IMR-90 (cell line): ENCODE measurements at regions not wholly inside any gene's neighbourhood (a gene's known extent, or its start where the extent isn't known, plus 50 kb on each side); places are given as distances from the start of the nearest gene placed in this dataset.

ENCODE experiments used
- ATAC-seq: fragments of 200-7000 bp; cut with Tn5 transposase; 2 replicates; pipeline ENCODE4 v1.9.1; 2020; ENCODE audit warnings: low read depth, mild to moderate bottlenecking, moderate library complexity
- BruUV-seq: library from RNA; stranded (reverse); fragments of 400-500 nt; replicated peaks from 2 replicates; lab custom pipeline; 2021; lab: Mats Ljungman, UMichigan
- CTCF ChIA-PET: fragments of 300-600 bp; formaldehyde crosslinking; extraction: SDS; loops from one replicate; lab custom pipeline; 2021; ENCODE audit warnings: antibody characterized with exemption; lab: Yijun Ruan, JAX
- POLR2A ChIA-PET: fragments of 300-600 bp; sonication (Branson Sonifier 250); formaldehyde crosslinking; loops from one replicate; lab custom pipeline; 2022; ENCODE audit warnings: antibody characterized with exemption; ENCODE audit not compliant: unreplicated experiment; lab: Charles Lee
- DNase-seq: peaks from one replicate; pipeline ENCODE4 v3.0.0; 2013
- H2AFZ ChIP-seq: replicated peaks from 2 replicates; pipeline ENCODE3; 2013; ENCODE audit warnings: low read length, mild to moderate bottlenecking; ENCODE audit not compliant: poor library complexity
- H2AK5ac ChIP-seq: 2 replicates; pipeline ENCODE4 v1.6.1; 2013; ENCODE audit warnings: low read depth, low read length, inconsistent platforms
- H2AK9ac ChIP-seq: replicated peaks from 2 replicates; pipeline ENCODE3; 2013; ENCODE audit warnings: mild to moderate bottlenecking, low read depth, low read length, moderate library complexity; ENCODE audit not compliant: poor library complexity
- H2BK120ac ChIP-seq: 2 replicates; pipeline ENCODE4 v1.6.1; 2013; ENCODE audit warnings: low read depth, low read length, inconsistent platforms
- H2BK15ac ChIP-seq: 3 replicates; pipeline ENCODE4 v1.6.1; 2013; ENCODE audit warnings: low read depth, low read length, inconsistent platforms
- H2BK20ac ChIP-seq: 2 replicates; pipeline ENCODE4 v1.6.1; 2013; ENCODE audit warnings: low read depth, mild to moderate bottlenecking, inconsistent platforms, low read length, moderate library complexity
- H2BK5ac ChIP-seq: 2 replicates; pipeline ENCODE4 v1.6.1; 2013; ENCODE audit warnings: mild to moderate bottlenecking, low read depth, low read length, inconsistent platforms; ENCODE audit not compliant: poor library complexity, severe bottlenecking
- H3K14ac ChIP-seq: replicated peaks from 2 replicates; pipeline ENCODE4 v1.6.1; 2013; ENCODE audit warnings: low read depth, low read length, inconsistent platforms
- H3K18ac ChIP-seq: 2 replicates; pipeline ENCODE4 v1.6.1; 2013; ENCODE audit warnings: low read depth, low read length, control low read depth
- H3K23ac ChIP-seq: 2 replicates; pipeline ENCODE4 v1.6.1; 2013; ENCODE audit warnings: low read depth, low read length, inconsistent platforms
- H3K27ac ChIP-seq: 2 replicates; pipeline ENCODE4 v1.5.1; 2013; ENCODE audit warnings: mild to moderate bottlenecking, control low read depth, low read length; ENCODE audit not compliant: insufficient read depth
- H3K27me3 ChIP-seq: 2 replicates; pipeline ENCODE4 v1.6.1; 2013; ENCODE audit warnings: low read length; ENCODE audit not compliant: control insufficient read depth, insufficient read depth
- H3K36me3 ChIP-seq: 2 replicates; pipeline ENCODE4 v1.6.1; 2013; ENCODE audit warnings: low read length, mixed read lengths; ENCODE audit not compliant: control insufficient read depth, insufficient read depth
- H3K4ac ChIP-seq: 2 replicates; pipeline ENCODE4 v1.6.1; 2013; ENCODE audit warnings: low read depth, low read length, inconsistent platforms
- H3K4me1 ChIP-seq: 2 replicates; pipeline ENCODE4 v1.6.1; 2013; ENCODE audit warnings: low read length, mixed read lengths; ENCODE audit not compliant: control insufficient read depth, insufficient read depth
- H3K4me2 ChIP-seq: 2 replicates; pipeline ENCODE4 v1.6.1; 2013; ENCODE audit warnings: low read depth, mild to moderate bottlenecking, control low read depth, low read length, moderate library complexity
- H3K4me3 ChIP-seq: 2 replicates; pipeline ENCODE4 v1.5.1; 2013; ENCODE audit warnings: low read depth, mild to moderate bottlenecking, control low read depth, low read length, moderate library complexity; ENCODE audit not compliant: insufficient read depth
- H3K56ac ChIP-seq: 2 replicates; pipeline ENCODE4 v1.6.1; 2013; ENCODE audit warnings: low read length, inconsistent platforms; ENCODE audit not compliant: insufficient read depth; ENCODE audit errors: extremely low read depth
- H3K79me1 ChIP-seq, 2 experiments: 2 replicates each; pipeline ENCODE4 v1.6.1; 2013; ENCODE audit warnings: low read length in 2 of 2, inconsistent platforms in 1 of 2, low read depth in 1 of 2
- H3K9ac ChIP-seq: 2 replicates; pipeline ENCODE4 v1.6.1; 2013; ENCODE audit warnings: low read depth, low read length, control low read depth
- H3K9me1 ChIP-seq: 2 replicates; pipeline ENCODE4 v1.6.1; 2013; ENCODE audit warnings: low read length, inconsistent platforms; ENCODE audit not compliant: insufficient read depth
- H3K9me3 ChIP-seq: 2 replicates; pipeline ENCODE4 v1.6.1; 2013; ENCODE audit warnings: low read length; ENCODE audit not compliant: control insufficient read depth, insufficient read depth
- H4K20me1 ChIP-seq: 2 replicates; pipeline ENCODE4 v1.6.1; 2013; ENCODE audit warnings: low read length, inconsistent platforms; ENCODE audit not compliant: insufficient read depth
- H4K5ac ChIP-seq: 2 replicates; pipeline ENCODE4 v1.6.1; 2013; ENCODE audit warnings: mild to moderate bottlenecking, low read depth, low read length, control low read depth
- H4K8ac ChIP-seq, 2 experiments: 2 replicates each; pipeline ENCODE4 v1.6.1; 2013; ENCODE audit warnings: low read depth in 2 of 2, low read length in 2 of 2, control low read depth in 1 of 2, inconsistent platforms in 1 of 2
- H4K91ac ChIP-seq: 2 replicates; pipeline ENCODE4 v1.6.1; 2013; ENCODE audit warnings: low read depth, low read length, inconsistent platforms; ENCODE audit not compliant: insufficient read depth
- BHLHE40 ChIP-seq: fragments of 150-350 bp; IDR thresholded peaks from 2 replicates; pipeline ENCODE4 v1.6.1; 2016; ENCODE audit warnings: mild to moderate bottlenecking, low read depth, low read length
- MAFK ChIP-seq: IDR thresholded peaks from 2 replicates; pipeline ENCODE4 v1.6.1; 2012; ENCODE audit warnings: low read depth, low read length, improper control_type of control experiment
- RCOR1 ChIP-seq: IDR thresholded peaks from 2 replicates; pipeline ENCODE4 v1.6.1; 2012; ENCODE audit warnings: mild to moderate bottlenecking, low read length, improper control_type of control experiment; ENCODE audit not compliant: insufficient replicate concordance
- WGBS, 2 experiments: methylation state at CpG; one replicate each; pipeline versions ENCODE4 v1.1.5 to v1.1.7; 2013; ENCODE audit warnings: missing lambda C conversion rate in 2 of 2; ENCODE audit not compliant: insufficient read length in 1 of 2; ENCODE audit errors: extremely low coverage in 2 of 2; 5-methylcytosine and 5-hydroxymethylcytosine counted together
- dilution Hi-C: fragments of 300-500 bp; cut with HindIII; formaldehyde crosslinking; loops from one replicate; pipeline ENCODE4 v1.14.3; 2018; ENCODE audit warnings: low sequenced_read_pairs; ENCODE audit not compliant: unreplicated experiment
- in situ Hi-C: fragments of 300-500 bp; cut with MboI; formaldehyde crosslinking; loops from 3 replicates; pipeline ENCODE4 v1.14.3; 2019; ENCODE audit warnings: low sequenced_read_pairs, inconsistent platforms, mixed read lengths
- intact Hi-C: fragments of 100-400 bp; cut with micrococcal nuclease; formaldehyde crosslinking; loops from 2 replicates; pipeline ENCODE4 v1.10.0; 2022

- dilution Hi-C loops: no loop called here
Measured at GRCh38 chr3:159645874-159646273, 342.8 kb upstream of the IL12A start.

More at GRCh38 chr3:159645874-159646273, 342.8 kb upstream of the IL12A start:
- no TSS peak for BruUV-seq
- ATAC-seq: peak; percentile 63
- Histone ChIP-seq H3K4ac (peak overlapping the region; percentile 63), H3K23ac (no peak overlapping the region; the same call in 1 of the 2 replicates), H3K9me1 (peaks cover 6% of the 10 kb centered on the region; the same call in 1 of the 2 replicates), H3K9ac (no peak overlapping the region), H2AK9ac (no peak overlapping the region), H2BK15ac (peak overlapping the region; percentile 28; the same call in 1 of the 3 replicates), H3K27me3 (no peaks in the 10 kb centered on the region; the same call in 1 of the 2 replicates), H3K14ac (peak overlapping the region; percentile 84), H4K20me1 (no peaks in the 10 kb centered on the region), H3K4me2 (no peak overlapping the region), H3K18ac (no peak overlapping the region), H3K79me1 (no peaks in the 10 kb centered on the region), H4K5ac (no peak overlapping the region), H3K56ac (no peak overlapping the region), H4K8ac (peak overlapping the region in 1 of 2 experiments; percentile 55; a peak in 2 of 4 replicates), H2BK120ac (peak overlapping the region; percentile 30; the same call in 1 of the 2 replicates), H3K27ac (no peak overlapping the region), H4K91ac (peak overlapping the region; percentile 48; the same call in 1 of the 2 replicates), H3K4me1 (peaks cover 3% of the 10 kb centered on the region; the same call in 1 of the 2 replicates), H3K4me3 (no peak overlapping the region), H2AFZ (peak overlapping the region; percentile 80), H3K9me3 (no peaks in the 10 kb centered on the region), H2AK5ac (no peak overlapping the region), H2BK5ac (no peak overlapping the region), H2BK20ac (peak overlapping the region; percentile 58; the same call in 1 of the 2 replicates), H3K36me3 (no peaks in the 10 kb centered on the region)
- WGBS, 2 experiments: 100% methylated on average over 1 of the region's 1 CpG; no CpG with 5 or more reads in 1 of the 2 experiments
- peak; percentile 51 for DNase-seq
- CTCF ChIA-PET: interaction anchor here (1.0 kb wide), 1 partner anchor 87 kb away, joined by 3 read pairs; no protein-coding TSS in a partner anchor
- POLR2A ChIA-PET: no interaction called here
- intact Hi-C loops: no loop called here
- no peak for TF ChIP-seq MAFK
- peak; percentile 27; the same call in 1 of the 2 replicates for TF ChIP-seq BHLHE40
- no peak for TF ChIP-seq RCOR1
- in situ Hi-C loops: no loop called here
